SK-N-SH (cell line): ENCODE measurements at regions not wholly inside any gene's neighbourhood (a gene's known extent, or its start where the extent isn't known, plus 50 kb on each side); places are given as distances from the start of the nearest gene placed in this dataset.

Source experiments
- CTCF ChIP-seq: fragments of 200-600 bp; sonication (generic); IDR thresholded peaks from 2 replicates; pipeline ENCODE4 v1.6.1; 2017; ENCODE audit warnings: antibody characterized with exemption, mild to moderate bottlenecking, moderate library complexity
- EP300 ChIP-seq, 2 experiments: IDR thresholded peaks; 2 replicates each; pipeline versions ENCODE4 v1.4.0 to v1.6.1; 2012; ENCODE audit warnings: borderline replicate concordance in 1 of 2, low read depth in 1 of 2, low read length in 1 of 2
- SIN3A ChIP-seq: IDR thresholded peaks from 2 replicates; pipeline ENCODE4 v1.6.1; 2012; ENCODE audit warnings: low read depth, mild to moderate bottlenecking, low read length, moderate library complexity, borderline replicate concordance
- TAF1 ChIP-seq: IDR thresholded peaks from 2 replicates; pipeline ENCODE4 v1.6.1; 2012; ENCODE audit warnings: low read depth, mild to moderate bottlenecking, low read length, moderate library complexity, borderline replicate concordance
- USF1 ChIP-seq: IDR thresholded peaks from 2 replicates; pipeline ENCODE4 v1.4.0; 2012; ENCODE audit warnings: low read depth, borderline replicate concordance
- TF ChIP-seq, protein P1 (sequence below): IDR thresholded peaks from 2 replicates; pipeline ENCODE4 v1.6.1; 2012; ENCODE audit warnings: mild to moderate bottlenecking, low read depth, low read length, moderate library complexity

DNA sequence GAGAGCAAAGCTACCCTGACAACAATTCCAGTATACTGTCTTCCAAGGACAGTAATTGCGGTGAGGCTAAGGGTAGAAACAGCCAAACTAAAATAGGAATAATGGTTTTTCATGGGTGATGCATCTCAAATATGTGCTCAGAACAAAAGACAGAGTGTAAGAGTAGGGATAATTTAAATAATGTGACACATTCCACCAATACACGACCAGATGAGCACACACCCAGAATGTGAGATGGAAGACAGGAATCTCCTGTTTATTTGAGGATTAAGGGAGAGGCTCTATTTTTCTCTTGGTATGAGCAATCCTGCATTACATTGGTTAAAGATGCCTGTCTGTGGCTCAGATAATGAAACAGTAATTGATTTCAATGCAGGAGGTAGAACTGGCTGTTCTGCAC lies 292.9 kb upstream of the ZFP64 start:
- TF ChIP-seq TAF1 = no peak
- TF ChIP-seq EP300 (IDR thresholded peaks at IDR 0.05; ENCODE audit: borderline replicate concordance in 1 of 2, low read depth in 1 of 2, low read length in 1 of 2) = no peak
- TF ChIP-seq CTCF = no peak
- TF ChIP-seq SIN3A = no peak
- no peak for TF ChIP-seq USF1
- TF ChIP-seq, protein P1, sequence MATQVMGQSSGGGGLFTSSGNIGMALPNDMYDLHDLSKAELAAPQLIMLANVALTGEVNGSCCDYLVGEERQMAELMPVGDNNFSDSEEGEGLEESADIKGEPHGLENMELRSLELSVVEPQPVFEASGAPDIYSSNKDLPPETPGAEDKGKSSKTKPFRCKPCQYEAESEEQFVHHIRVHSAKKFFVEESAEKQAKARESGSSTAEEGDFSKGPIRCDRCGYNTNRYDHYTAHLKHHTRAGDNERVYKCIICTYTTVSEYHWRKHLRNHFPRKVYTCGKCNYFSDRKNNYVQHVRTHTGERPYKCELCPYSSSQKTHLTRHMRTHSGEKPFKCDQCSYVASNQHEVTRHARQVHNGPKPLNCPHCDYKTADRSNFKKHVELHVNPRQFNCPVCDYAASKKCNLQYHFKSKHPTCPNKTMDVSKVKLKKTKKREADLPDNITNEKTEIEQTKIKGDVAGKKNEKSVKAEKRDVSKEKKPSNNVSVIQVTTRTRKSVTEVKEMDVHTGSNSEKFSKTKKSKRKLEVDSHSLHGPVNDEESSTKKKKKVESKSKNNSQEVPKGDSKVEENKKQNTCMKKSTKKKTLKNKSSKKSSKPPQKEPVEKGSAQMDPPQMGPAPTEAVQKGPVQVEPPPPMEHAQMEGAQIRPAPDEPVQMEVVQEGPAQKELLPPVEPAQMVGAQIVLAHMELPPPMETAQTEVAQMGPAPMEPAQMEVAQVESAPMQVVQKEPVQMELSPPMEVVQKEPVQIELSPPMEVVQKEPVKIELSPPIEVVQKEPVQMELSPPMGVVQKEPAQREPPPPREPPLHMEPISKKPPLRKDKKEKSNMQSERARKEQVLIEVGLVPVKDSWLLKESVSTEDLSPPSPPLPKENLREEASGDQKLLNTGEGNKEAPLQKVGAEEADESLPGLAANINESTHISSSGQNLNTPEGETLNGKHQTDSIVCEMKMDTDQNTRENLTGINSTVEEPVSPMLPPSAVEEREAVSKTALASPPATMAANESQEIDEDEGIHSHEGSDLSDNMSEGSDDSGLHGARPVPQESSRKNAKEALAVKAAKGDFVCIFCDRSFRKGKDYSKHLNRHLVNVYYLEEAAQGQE = no peak
